Fibroblast of skin of left biceps (primary cell): ENCODE measurements at regions not wholly inside any gene's neighbourhood (a gene's known extent, or its start where the extent isn't known, plus 50 kb on each side); places are given as distances from the start of the nearest gene placed in this dataset.
"Not testable (repeated sequence)": the region's sequence is repeated elsewhere in the genome, so short reads cannot be mapped to it uniquely, and the experiment has no call there.

ENCODE experiments used
- DNase-seq, 2 experiments: peaks; one replicate each; pipeline ENCODE4 v3.0.0-alpha.2; 2013; ENCODE audit warnings: low read depth in 2 of 2

GRCh38 chr1:87398641-87399040 lies 70.0 kb downstream of the LMO4 start:
- DNase-seq, result peak; percentile 40 to 47

DNA sequence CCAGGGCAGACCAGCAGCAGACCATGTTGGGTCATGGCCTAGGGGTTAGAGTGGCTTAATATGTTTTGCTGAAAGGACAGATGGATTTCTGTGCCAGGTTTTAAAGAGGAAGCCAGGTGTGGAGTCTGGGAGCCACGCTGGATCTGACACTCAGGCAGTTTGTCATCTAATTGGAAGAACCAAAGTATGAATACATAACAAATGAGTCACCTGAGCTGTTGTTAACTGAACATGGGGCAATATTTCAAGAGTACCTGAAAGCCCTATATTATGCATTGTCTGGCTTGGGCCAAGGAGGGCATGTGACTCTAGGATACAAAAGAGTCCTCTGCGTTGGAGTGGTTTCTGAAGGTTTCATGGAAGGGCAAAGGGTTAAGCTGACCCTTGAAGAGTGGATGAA lies 70.6 kb downstream of the LMO4 start:
- DNase-seq, result no peak

DNA sequence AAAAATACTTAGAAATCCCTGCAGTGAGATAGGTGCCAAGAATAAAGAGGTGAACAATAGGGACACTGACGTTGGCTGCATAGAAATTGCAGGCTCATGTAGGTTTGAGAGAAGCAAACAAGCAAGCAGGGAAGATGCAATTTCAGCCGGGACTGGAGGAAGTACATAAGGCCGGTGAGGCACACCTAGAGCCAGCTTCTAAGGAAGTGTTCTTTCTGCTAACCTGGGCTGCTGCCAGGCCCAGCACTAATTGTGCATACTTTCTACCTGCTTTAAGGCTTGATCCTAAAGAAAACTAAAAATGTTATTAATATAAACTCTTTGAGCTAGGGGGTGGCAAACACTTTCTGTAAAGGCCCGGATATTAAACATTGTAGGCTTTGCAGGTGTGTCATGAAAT lies 71.0 kb downstream of the LMO4 start:
- no peak for DNase-seq

DNA sequence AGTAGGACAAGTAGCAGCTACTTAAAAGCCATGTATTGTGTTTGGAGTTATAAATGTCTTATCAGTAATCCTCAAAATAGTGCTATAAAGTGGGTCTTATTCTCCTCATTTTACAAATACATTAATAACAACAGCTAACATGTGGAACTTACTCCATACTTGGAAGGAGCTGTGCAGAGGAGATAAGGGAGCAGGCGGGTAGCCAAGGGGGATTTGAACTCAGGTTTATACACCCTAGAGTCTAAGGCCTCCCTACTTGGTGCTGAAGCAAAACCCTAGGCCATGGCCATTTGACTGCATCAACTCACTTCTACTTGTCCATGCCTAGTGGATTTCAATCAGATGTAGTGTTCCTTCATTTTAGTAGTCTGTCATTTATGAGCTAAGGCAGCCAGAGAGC lies 72.1 kb downstream of the LMO4 start:
- DNase-seq, result no peak

DNA sequence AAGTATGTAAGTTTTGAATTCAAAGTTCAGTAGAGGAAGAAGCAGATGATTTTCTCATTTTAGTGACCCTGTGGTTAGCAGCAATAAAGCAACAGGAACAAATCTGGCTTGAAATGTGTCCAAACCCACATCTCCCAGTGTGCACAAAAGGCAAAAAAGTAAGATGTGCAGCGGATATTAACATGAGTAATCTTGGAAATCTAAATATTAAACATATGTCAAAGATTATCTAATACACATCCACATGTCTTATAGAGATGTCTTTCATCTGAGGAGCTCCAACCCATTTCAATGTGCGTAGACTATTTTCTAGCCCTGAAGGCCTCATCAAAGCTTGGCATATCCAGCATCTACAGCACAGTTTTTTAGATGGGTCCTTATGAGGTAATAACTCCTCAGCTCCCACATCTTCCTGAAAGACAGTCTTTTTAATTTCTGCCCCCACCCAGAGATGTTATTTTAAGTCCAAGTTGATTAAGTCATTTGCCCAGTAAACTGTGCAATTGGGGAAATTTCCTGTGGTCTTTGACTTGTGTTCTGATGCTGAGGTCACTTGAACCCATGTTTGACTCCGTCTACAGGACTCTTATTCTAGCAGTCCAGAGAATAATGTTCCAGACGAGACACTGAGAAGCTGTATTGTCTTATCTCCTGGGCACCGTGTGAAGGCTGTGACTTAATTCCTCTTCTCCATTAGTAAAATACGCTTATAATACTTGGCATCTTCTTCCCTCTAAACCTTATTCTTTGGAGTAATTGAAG lies 73.7 kb downstream of the LMO4 start:
- DNase-seq, result peak; percentile 95 to 97

- DNase-seq, result no peak
Measured at GRCh38 chr1:87403061-87403820, 74.6 kb downstream of the LMO4 start.

GRCh38 chr1:87404296-87404695 lies 75.6 kb downstream of the LMO4 start:
- DNase-seq, result no peak

DNA sequence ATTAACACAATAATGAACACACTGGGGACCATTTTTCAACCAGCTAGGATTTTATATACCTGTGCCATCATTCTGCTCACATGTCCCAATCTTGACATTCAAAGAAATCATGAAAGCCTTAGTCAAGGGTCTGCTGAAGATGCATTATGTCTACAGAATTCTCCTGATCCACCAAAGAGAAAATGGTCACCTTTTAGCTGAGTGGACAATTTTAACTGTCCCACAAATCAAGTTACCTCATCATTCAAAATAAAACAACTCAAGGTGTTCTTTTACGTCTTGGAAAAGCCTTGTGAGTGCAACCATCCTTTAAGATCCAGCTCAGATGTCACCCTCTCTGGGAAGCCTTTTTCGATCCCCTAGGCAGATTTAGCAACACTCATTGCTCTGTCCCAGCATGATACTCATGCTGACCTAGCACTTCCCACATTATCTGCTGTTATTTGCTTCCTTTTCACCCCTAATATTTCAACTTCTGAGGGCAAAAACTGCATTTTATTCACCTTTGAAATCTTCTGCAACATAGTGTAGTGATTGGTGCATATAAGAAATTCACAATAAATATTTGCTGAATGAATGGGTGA lies 80.1 kb downstream of the LMO4 start:
- no peak for DNase-seq

DNA sequence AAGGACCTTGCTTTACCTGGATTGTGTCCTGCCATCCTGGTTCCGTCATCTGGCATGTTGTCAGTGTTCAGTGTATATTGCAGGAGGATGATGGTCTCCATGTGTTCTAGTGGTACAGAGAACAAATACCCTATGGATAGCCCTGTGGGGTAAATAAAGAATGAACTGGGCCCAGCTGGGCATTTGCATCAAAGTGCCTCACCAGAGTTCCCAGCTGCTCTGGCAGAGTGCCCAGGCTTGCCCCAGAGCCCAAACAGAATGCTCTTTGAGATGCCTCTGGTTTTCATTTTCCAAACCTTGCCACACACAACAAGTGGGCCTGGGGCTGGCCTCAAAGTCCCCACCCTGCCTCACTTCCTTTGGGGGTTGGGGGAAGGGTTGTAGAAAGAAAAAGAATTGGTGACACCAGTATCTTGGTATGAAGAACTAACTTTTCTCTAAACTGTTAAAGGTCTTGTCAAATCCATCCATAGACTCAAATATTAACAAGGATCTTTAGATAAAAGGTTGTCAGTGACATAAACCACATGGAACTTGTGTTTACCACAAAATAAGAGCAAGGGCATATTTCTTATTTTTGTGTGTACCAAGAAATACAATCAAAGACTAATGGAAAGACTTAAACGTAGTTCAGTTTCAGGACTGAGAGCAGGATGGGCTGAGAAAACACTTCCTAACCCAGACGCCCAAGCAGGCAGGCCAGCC lies 82.2 kb downstream of the LMO4 start:
- no peak for DNase-seq

- not testable (repeated sequence) for DNase-seq
Measured at GRCh38 chr1:87413846-87414245, 85.2 kb downstream of the LMO4 start.

- no peak for DNase-seq
Measured at GRCh38 chr1:87418048-87418447, 89.4 kb downstream of the LMO4 start.

GRCh38 chr1:87421809-87422208 lies 93.1 kb downstream of the LMO4 start:
- DNase-seq, result no peak

- no peak for DNase-seq
Measured at GRCh38 chr1:87424541-87424940, 95.9 kb downstream of the LMO4 start.

- DNase-seq, result peak; percentile 21 to 31
Measured at GRCh38 chr1:87426463-87427249, 98.0 kb downstream of the LMO4 start.

DNA sequence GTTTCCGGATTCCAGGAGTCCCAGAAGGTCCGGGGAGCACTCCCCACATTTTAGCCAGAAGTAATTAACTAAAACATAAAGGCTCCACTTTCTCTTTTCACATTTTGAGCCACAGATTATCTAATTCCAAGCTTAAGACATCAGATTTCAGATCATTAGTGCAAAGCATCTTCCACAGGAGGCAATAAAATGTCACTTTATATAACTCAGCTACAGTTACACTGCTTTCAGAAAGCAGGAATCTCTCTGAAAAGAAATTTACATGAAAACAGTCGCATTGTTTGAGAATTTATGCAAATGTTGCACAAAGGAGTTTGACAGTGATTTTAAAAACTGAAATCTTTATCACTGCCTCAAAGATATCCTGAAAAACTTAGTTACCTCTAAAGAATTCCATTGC lies 99.7 kb downstream of the LMO4 start:
- DNase-seq, result no peak

DNA sequence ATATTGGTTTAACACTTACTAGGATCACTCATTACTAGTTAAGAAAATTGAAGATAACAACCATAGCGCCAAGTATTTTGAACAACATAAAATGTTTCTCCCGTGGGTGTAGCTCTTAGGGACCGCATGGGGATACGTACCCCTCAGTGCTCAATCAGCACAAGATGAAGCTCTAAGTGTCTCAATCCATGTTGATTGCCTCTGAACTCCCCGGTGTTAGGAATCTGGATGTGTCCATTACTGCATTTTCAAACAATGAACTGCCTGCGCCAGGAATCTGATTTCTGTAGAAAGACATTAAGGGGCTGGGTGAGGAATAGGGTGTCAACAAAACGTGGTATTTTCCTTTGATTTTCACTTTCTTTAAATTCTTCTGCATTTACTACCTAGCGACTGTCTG lies 100.2 kb downstream of the LMO4 start:
- DNase-seq, result no peak

GRCh38 chr1:87432685-87433084 lies 104.0 kb downstream of the LMO4 start:
- DNase-seq, result no peak

GRCh38 chr1:87433101-87433500 lies 104.4 kb downstream of the LMO4 start:
- not testable (repeated sequence) for DNase-seq

- no peak for DNase-seq
Measured at GRCh38 chr1:87435484-87435883, 106.8 kb downstream of the LMO4 start.

GRCh38 chr1:87436115-87436514 lies 107.4 kb downstream of the LMO4 start:
- not testable (repeated sequence) for DNase-seq

DNA sequence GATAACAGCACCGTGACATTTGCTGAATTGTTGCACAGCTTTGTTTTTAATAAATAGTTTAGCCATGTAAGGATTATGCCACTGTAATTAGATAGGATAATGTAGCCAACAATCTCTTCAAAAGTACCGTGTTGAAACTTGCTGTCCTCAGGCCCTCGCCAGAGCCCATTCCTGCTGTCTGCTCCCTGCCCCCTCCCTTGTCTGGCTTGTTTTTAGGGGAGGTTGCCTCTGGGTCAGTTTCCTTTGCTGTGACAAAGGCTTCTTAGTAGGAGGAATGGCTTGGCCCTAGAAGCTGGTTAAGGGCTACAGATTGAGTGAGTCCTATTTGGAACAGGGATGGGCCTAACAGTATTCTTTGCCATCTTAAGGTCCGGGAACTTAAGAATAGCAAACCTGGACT lies 107.9 kb downstream of the LMO4 start:
- DNase-seq, result no peak
